Fibroblast of skin of abdomen (primary cell): ENCODE measurements at regions not wholly inside any gene's neighbourhood (a gene's known extent, or its start where the extent isn't known, plus 50 kb on each side); places are given as distances from the start of the nearest gene placed in this dataset.

ENCODE experiments used
- DNase-seq: peaks from one replicate; pipeline ENCODE4 v3.0.0-alpha.2; 2013

DNA sequence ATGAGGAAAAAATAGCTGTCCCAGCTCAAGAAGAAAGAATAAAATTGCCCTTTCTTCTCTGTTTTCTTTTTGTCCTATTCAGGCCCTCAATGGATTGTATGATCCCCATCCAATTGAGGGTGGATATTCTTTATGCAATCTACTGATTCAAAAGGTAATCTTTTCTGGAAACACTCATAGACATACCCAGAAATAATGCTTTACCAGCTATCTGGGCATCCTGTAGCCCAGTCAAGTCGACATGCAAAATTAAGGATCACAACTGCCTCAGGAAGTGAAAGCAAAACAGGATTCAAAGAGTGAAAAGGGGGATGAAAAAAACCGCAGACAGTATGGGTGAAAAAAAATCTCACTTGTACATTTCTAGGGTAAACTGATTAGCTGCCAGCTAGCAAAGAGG, 410.1 kb downstream of the TBC1D32 start:
- no peak for DNase-seq

DNA sequence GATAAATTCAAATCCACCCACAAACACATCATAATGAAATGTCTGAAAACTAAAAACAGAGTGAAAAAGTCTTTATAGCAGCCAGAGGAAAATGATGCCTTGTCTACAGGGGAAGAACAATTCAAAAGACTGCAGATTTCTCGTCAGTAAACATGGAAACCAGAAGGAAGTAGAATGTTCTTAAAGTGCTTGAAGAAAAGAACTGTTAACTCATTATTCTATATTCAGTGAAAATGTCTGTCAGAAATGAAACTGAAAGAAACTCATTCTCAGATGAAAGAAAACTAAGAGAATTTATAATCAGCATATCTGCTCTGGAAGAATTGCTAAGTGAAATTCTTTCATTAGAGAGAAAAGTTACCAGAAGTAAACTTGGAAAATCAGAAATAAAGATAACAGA, 416.1 kb downstream of the TBC1D32 start:
- DNase-seq, result no peak

DNA sequence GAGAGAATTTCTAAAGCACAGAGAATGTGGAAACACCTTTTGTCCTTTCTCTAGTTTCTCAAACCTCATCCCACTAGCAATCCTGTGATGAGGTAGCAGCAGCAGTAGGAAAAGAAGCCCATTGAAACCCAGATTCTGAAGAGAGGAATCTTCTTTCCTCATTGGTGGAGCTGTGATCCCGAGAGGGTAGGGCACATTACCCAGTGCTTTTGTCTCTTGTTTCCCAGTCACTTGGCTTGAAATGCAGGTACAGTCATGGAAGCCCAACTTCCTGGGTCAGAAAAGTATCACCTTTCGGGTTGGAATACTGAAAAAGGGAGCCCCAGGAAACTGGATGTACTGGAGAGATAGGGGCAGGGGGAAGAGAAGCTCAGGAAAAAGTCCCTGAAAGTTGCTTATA, 417.4 kb downstream of the TBC1D32 start:
- DNase-seq, result no peak

DNA sequence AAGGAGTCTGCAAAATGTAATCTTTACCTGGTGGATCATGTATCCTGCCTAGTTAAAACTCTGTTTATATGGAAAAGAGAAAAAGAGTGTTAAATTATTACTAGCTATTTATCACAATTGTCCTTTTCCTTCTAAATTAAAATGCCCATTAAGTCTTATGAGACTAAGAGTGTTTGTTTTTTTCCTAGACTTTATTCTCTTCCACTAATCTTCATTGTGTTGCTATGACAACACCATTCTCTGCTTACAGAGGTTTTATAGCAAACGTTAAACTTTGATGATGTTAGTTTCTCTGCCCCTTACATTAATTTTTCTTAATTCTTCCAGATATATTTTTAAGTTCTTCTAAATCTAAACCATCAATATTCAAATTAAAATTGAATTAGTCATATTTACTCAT, 420.8 kb downstream of the TBC1D32 start:
- no peak for DNase-seq

DNA sequence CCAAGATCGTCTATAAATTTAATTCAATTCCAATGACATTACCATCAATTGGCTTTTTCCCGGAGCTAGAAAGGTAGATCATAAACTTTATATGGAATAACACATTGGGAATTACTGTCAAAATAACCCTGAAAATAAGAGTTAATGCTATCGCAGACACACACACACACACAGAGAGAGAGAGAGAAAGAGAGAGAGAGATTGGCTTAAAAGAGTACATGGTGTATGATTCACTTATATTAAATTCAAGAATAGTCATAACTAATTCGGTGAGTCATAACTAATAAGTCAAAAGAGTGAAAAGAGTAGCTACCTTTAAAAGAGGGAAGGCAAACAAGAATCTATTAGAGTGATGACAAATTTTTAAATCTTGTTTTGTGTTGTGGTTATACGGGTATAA, 425.5 kb downstream of the TBC1D32 start:
- DNase-seq, result no peak

DNA sequence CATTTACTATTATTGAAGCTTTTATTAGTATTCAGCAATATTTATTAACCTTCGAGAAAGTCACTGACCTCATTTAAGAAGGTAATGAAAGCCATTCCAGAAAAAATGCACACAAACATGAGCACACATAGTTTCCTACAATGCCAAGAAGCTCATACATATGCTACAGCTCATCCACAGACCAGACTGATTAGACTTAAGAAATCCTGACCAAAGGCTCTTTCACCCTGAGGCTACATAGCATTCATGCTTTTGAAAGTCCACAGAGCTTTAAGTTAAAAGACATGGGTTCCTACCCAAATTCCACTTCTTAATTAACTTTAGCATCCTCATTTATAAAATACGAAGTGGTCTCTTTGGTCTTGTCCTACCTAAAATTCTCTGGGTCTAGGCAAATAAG, 430.4 kb downstream of the TBC1D32 start:
- DNase-seq, result no peak

DNA sequence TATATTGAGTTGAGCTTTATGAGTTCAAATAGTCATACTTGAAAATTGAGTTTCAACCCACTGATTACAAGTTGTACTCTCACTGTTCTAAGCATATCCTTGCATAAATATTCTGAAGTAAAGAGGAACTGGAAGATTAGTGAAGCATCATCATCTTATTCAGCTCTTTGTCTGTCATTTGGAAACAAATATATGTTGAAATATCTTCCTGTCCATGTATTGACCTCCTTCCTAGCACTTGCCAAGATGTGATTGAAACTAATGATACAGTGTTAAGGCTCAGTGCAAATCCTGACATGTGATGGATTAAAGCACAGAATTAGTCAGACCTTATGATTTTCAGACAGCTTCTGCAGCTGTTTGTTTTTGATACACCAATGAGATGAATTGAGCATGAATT, 434.3 kb downstream of the TBC1D32 start:
- no peak for DNase-seq

DNA sequence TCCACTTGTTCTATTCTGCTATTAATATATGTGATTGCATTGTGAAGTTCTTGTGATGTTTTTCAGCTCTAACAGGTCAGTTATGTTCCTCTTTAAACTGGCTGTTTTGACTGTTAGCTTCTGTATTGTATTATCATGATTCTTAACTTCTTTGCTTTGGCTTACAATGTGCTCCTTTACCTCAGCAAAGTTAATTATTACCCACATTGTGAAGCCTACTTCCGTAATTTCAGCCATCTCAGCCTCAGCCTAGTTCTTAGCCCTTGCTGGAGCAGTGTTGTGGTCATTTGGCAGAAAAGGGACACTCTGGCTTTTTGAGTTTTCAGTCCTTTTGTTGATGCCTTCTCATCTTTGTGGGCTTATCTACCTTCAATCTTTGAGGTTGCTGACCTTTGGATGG, 440.2 kb downstream of the TBC1D32 start:
- DNase-seq, result no peak

DNA sequence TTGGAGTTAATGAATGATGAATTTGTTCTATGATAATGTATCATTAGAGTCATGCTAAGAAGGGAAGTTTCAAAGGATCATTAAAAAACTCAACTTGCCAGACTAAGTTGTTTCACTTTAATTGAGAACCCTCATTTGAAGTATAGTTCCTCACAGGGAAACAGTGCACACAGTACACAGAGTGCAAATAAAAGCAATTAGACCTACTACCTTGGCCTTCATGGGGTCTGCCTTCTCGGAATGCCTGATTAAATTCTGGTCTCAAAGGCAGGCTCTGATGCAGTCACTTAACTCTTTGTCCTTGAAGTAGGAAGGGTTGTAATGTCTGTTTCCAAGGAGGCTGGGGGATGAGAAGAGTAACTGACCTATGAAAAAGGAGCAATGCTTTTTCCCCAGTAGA, 457.3 kb downstream of the TBC1D32 start:
- no peak for DNase-seq

DNA sequence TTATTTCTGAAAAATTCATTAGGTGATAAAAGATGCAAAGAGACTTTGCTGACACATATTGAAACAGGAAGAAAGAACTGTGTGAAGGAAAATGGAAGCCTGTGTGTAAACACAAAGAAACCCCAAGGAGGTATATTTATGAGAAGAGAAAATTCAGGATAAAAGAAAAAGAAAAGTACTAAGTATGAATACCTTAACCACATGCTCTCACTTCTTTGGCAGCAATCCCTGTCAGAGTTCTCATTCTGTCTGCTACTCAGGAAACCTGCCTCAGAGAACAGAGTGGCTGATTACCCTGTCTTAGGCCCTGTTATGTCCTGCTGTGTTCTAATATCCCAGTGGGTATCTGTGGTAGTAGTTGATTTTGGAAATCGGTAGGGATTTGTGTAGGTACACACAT, 457.9 kb downstream of the TBC1D32 start:
- DNase-seq, result no peak

DNA sequence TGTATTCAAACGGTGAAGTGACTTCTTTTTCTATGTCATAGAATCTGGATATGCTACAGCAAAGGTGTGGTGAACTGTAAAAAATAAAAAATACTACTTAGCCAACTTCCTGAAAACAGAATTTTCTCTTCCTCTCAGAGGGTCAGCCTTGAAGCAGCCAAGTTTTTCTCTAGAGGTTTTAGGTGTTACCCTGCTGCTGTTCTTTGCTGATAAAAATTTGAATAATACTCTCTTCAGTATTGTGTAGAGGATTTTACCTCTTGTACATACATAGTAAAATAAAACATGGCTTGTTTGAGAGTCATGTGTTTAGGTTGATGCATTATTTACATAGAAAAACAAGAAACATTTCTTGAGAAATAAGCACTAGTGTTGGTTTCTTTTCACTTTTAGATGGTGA, 458.4 kb downstream of the TBC1D32 start:
- no peak for DNase-seq

DNA sequence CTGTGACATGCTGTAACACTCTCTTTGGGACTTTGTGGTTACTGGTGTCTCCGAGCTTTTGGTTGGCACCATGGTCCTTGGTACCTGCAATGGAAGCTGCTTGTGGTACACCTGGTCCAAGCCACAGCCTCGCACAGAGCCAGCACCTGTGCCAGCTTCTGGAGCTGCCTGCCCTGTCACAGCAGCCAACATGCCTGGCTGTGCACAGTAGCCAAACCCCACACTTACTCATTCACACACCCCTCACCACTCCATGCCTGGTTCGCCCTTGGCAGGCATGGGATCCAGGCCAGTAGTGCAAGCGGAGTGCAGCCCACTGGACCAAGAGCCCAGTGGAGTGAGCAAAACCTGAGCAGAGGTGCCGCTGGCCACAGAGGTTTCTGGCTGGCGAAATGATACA, 459.9 kb downstream of the TBC1D32 start:
- DNase-seq, result no peak

DNA sequence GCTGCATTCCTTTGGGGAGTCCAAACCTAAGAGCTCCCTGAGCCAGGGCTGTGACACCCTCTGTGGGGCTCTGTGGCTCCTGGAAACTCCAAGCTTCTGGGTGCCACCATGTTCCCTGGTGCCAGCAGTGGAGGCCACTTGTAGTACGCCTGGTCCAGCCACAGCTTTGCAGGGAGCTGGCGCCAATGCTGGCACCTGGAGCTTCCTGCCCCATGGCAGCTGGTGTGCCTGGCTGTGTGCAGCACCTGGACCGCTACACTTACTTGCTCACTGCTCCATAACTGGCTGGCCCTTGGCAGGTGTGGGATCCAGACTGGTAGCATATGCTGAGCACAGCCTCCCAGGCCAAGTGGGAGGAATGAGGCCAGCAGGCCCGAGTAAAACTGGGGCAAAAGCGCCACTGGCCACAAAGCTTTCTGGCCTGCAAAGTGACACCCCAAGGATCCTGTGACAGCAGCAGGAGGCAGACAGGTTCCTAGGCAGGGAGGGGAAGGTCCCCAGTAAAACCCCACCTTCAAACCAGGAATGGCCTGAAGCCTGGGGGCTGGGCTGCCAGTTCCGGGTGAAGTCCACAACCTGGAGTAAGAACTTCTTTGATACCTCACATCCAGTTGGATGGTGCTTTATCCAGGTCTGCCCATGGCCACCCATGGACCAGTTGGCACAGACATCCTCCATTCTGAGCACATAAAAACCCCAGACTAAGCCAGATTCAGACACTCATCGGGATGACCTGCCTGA, 461.0 kb downstream of the TBC1D32 start:
- no peak for DNase-seq

DNA sequence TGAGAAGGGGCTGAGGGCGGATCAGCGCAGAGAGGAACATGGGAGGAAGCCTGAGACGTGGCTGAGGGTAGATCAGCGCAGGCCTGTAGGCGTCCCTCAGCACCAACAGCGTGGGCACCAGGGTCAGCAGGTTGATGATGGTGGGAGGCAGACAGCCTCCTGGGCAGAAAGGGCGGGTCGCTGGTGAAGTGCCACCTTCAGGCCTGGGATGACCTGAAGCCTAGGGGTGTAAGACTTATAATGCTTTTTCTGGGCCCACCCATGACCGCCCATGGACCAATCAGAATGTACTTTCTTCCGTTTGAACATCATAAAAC, 462.1 kb downstream of the TBC1D32 start:
- no peak for DNase-seq

DNA sequence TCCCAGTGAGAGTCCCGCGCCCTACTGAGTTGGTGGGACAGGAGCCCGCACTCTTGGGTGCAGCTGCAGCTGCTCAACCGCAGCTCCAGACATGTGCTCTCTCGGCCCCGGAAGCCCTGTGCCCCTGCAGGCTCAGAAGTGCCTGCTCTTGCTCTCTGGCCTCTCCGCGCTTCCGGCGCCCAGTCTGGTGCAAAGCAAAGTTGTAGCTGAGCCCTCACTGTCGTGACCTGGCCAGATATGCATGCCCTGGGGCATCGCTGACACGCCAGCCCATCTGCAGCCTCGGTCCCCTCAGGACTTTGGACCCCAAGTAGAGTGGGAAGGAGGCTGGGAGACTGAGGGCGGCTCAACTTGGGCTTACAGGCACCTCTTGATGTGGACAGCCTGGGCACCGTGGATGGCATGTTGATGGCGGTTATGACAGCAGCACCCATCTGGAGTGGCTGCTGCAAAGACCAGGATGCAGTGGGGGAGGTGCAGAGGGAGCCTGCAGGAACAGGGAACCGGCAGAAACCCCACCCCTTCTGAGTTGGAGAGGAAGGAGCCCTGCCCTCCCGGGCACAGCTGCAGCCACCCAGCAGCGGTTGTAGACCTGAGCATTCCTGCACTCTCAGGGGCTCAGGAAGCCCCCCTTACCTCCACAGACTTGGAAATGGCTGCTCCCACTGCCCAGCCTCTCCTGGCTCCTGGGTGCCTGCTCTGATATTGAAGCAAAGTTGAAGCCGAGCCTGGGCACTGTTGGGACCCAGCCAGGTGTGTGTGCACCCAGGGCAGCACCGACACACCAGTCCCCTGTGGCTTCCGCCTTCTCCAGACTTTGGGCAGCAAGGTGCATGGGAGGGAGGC, 462.6 kb downstream of the TBC1D32 start:
- no peak for DNase-seq

DNA sequence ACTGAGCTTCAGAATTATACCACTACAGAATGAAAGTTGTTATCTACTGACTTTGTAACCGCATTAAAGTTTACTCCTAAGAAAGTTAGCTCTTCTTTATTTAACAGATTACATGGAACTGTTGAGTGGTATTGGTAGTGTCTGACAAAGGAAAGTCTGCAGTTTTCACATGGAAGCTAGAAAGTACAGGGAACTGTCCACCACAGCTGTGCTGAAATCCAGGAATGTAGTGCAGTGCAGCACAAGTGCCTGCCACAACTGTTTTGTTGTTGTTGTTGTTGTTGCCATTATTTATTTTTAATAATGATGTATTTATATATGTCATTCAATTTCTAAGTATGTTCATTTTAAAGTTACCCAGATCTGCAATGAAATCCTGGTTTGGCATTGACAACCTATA, 464.9 kb downstream of the TBC1D32 start:
- no peak for DNase-seq

DNA sequence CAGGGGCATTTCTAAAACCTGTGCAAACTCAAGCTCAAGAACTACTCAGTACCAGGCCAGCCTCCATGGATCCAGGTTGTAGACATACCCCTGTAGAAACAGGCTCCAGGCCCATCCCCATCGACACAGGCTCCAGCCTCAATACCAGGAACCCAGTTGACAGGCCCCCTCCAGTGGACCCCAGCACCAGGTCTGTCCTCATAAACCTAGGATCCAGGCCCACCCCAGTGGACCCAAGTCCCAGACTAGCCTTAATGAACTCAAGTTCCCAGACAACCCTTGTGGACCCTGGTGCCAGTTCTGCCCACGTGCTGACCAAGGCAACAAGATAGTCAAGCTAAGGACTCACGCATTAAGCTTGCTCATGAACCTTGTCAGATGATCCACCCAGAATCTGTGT, 476.9 kb downstream of the TBC1D32 start:
- no peak for DNase-seq

DNA sequence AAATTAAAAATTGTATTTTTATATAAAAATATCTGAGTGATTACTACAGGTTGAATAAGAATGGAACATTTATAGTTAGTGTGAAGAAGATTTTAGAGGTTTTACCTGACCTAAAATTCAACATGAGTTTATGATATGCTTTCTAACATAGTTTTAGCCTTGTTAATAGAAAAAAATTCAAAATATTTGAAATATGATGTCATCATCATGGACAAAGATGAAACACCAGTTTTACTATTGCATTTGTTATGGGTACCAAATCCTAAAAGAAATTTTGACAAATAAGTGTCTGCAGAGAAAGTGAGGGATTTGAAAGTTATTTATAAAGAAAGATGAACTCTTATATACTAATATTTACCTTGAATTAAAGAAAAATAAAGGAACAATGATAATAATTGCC, 479.7 kb downstream of the TBC1D32 start:
- DNase-seq, result no peak

DNA sequence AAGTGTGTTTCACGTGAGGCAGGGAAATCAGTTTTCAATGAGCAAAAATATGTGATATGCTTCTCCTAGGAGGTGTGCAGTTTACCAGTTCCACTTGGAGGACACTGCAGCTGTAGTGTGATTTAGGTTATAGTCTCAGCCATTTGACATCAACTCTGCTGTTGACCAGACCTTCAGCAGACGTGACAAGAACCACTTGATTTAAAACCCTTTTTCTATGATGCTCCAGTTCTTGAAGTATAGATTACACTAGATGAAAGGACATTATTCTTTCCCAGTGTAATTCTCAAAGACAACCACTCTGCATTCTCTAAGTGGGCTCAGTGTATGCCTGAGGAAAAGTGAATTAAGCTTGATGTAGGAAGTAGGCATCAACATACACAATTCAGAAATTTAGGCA, 480.8 kb downstream of the TBC1D32 start:
- DNase-seq, result no peak

DNA sequence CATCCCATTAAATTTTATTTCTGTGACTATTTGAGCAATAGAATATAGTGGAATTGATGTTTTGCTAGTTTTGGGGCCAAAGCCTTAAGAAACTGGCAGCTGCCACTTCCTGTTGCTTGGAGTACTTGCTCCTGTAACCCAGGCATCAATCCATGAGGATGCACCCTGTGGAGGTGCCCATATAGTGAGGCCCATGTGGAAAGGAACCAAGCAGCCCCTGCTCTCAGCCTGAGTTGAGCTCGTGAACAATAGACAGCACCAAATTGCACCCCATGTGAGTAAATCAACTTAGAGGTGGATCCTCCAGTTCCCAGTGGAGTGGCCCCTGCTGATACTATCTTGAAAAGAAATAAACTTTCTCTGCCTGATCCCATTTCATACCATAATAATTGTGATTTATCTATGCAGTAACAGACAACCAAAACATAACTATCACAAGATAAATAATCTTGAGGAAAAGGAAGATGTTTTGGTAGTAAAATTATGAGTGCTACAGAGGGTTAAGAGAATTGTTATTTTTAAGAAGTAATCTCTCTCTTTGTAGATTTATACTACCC, 481.9 kb downstream of the TBC1D32 start:
- DNase-seq, result no peak

DNA sequence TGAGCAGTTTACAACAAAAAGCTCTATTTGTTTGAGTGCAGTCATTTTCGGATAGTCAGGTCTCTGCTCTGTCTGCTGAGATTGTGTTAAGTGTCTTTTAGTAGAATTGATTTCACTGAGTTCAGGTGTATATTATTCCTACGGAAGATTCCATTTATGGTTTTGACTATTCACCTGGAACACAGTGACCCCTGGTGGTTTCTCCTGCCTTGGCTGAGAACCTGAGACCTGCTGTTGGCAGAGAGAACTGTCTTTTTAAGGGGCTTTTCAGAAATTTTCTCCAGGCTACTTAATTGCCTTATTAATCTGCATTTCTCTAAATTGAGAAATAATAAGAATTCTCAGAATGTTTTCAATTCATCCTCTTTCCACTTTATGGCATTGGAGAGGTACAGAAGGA, 508.0 kb downstream of the TBC1D32 start:
- DNase-seq, result peak; percentile 0

DNA sequence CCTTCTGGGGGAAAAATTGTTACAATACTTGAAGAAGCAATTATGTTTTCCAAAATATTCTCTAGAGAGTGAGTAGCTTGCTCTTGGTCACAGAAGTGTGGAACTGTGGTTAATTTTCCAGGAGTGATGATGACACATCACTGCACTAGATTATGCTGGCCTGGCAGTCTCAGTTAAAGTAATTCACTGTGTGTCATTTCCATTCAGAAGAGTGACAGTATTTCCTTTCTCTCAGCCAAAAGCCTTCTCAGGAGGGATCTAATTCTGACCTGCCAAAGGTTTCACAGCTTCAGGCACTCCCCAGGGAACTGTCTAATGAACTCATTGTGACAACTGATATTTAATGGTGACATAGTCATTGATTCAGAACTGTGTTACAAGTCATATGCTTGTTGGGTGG, 517.5 kb downstream of the TBC1D32 start:
- no peak for DNase-seq

DNA sequence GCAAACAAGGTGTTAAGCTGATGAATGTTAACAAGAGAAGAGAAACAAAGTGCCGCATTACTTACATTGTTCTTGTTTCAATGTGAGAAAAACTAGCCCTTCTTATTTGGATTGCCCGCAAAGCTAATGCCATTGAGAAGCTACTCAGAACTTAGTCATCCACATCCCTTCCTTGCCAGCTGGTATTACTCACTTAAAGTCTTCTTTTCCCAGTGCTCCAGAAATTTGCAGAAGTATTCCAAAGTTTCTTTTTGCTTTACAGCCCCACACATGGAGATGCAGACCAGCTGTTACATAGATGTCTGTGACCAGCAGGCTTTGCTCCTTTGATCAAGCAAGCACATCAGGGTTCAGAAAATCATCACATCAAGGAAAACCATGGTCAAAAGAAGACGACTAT, 529.0 kb downstream of the TBC1D32 start:
- peak; percentile 0 for DNase-seq

DNA sequence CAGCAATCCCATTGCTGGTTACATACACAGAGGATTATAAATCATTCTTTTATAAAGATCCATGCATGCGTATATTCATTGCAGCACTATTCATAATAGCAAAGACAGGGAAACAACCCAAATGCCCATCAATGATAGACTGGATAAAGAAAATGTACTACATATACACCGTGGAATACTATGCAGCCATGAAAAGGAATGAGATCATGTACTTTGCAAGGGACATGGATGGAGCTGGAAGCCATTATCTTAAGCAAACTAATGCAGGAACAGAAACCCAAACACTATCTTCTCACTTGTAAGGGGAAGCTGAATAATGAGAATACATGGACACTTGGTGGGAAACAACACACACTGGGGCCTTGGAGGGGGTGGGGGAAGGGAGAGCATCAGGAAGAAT, 529.7 kb downstream of the TBC1D32 start:
- no peak for DNase-seq
